Endothelial cell of umbilical vein (primary cell): ENCODE measurements at regions not wholly inside any gene's neighbourhood (a gene's known extent, or its start where the extent isn't known, plus 50 kb on each side); places are given as distances from the start of the nearest gene placed in this dataset.

Source experiments
- BruUV-seq: library from RNA; stranded (reverse); fragments of 400-500 nt; replicated peaks from 2 replicates; lab custom pipeline; 2021; lab: Mats Ljungman, UMichigan
- CTCF ChIA-PET: fragments of 300-600, 350-600 bp; sonication (Branson Sonifier 250); formaldehyde crosslinking; loops from one replicate; lab custom pipeline; 2021; ENCODE audit warnings: antibody characterized with exemption, inconsistent platforms; lab: Charles Lee
- POLR2A ChIA-PET: fragments of 300-600, 350-600 bp; sonication (Branson Sonifier 250); formaldehyde crosslinking; loops from one replicate; lab custom pipeline; 2021; ENCODE audit warnings: antibody characterized with exemption, inconsistent platforms; lab: Charles Lee
- DNase-seq: peaks from one replicate; pipeline ENCODE4 v3.0.0-alpha.2; 2011; ENCODE audit warnings: low read depth, low spot score
- FAIRE-seq: peaks from 2 replicates; lab custom pipeline; 2011; peaks lifted over from hg19 to GRCh38; lab: Jason Lieb, UNC
- H2AFZ ChIP-seq: 2 replicates; pipeline ENCODE4 v1.6.0; 2012; ENCODE audit warnings: low read depth, low read length, control low read depth, inconsistent platforms
- H3K27ac ChIP-seq: 2 replicates; pipeline ENCODE4 v1.5.1; 2011; ENCODE audit warnings: low read depth, mild to moderate bottlenecking, control low read depth, low read length, moderate library complexity; ENCODE audit not compliant: insufficient read depth
- H3K27me3 ChIP-seq, 2 experiments: 2 replicates each; pipeline versions ENCODE4 v1.6.0 to v1.6.1; 2011; ENCODE audit warnings: low read length in 2 of 2, mixed read lengths in 1 of 2; ENCODE audit not compliant: control insufficient read depth in 2 of 2, insufficient read depth in 2 of 2
- H3K36me3 ChIP-seq, 2 experiments: 2 replicates in 1 of 2; 3 replicates in 1 of 2; pipeline ENCODE4 v1.5.1; 2011; ENCODE audit warnings: low read length in 2 of 2, mild to moderate bottlenecking in 1 of 2, moderate library complexity in 1 of 2; ENCODE audit not compliant: control insufficient read depth in 2 of 2, insufficient read depth in 2 of 2; ENCODE audit errors: extremely low read depth in 1 of 2
- H3K4me1 ChIP-seq: 3 replicates; pipeline ENCODE4 v1.5.1; 2011; ENCODE audit warnings: mild to moderate bottlenecking, low read length; ENCODE audit not compliant: control insufficient read depth, insufficient read depth; ENCODE audit errors: extremely low read depth
- H3K4me2 ChIP-seq: 2 replicates; pipeline ENCODE4 v1.6.1; 2011; ENCODE audit warnings: low read length, control low read depth, mixed read lengths; ENCODE audit not compliant: insufficient read depth
- H3K4me3 ChIP-seq, 3 experiments: fragments of 200-600 bp in 1 of 3; sonication (generic), shearing (Covaris generic) in 1 of 3; replicated peaks in 1 of 3; 2 replicates each; pipeline ENCODE4 v1.5.1; 2011 to 2016; ENCODE audit warnings: control low read depth in 3 of 3, low read length in 3 of 3, mild to moderate bottlenecking in 2 of 3, inconsistent platforms in 1 of 3, low read depth in 1 of 3, moderate library complexity in 1 of 3; ENCODE audit not compliant: insufficient read depth in 1 of 3
- H3K79me2 ChIP-seq: 2 replicates; pipeline ENCODE4 v1.6.0; 2012; ENCODE audit warnings: low read length, inconsistent platforms; ENCODE audit not compliant: control insufficient read depth, insufficient read depth
- H3K9ac ChIP-seq: replicated peaks from 2 replicates; pipeline ENCODE3; 2011; ENCODE audit warnings: low read length, control low read depth; ENCODE audit not compliant: insufficient read depth; ENCODE audit errors: extremely low read depth
- H3K9me1 ChIP-seq: replicated peaks from 3 replicates; pipeline ENCODE4 v1.6.0; 2011; ENCODE audit warnings: mild to moderate bottlenecking, low read length; ENCODE audit not compliant: control insufficient read depth, insufficient read depth; ENCODE audit errors: extremely low read depth
- H3K9me3 ChIP-seq: replicated peaks from 2 replicates; pipeline ENCODE4 v1.5.1; 2012; ENCODE audit warnings: low read length, inconsistent platforms; ENCODE audit not compliant: control insufficient read depth, insufficient read depth
- H4K20me1 ChIP-seq: replicated peaks from 2 replicates; pipeline ENCODE3; 2011; ENCODE audit warnings: mild to moderate bottlenecking, low read length; ENCODE audit not compliant: control insufficient read depth, insufficient read depth; ENCODE audit errors: extremely low read depth
- CTCF ChIP-seq, 2 donors: IDR thresholded peaks; 1 replicate in 1 of 2; 2 replicates in 1 of 2; pipeline ENCODE4 v1.5.1; 2011; ENCODE audit warnings: low read length in 2 of 2, mild to moderate bottlenecking in 2 of 2, moderate library complexity in 2 of 2, control low read depth in 1 of 2, inconsistent platforms in 1 of 2, low read depth in 1 of 2; ENCODE audit not compliant: insufficient read depth in 1 of 2; ENCODE audit errors: extremely low read depth in 1 of 2
- EZH2 ChIP-seq: IDR thresholded peaks from 2 replicates; pipeline ENCODE4 v1.6.1; 2012; ENCODE audit warnings: borderline replicate concordance, low read depth, mild to moderate bottlenecking, moderate library complexity, low read length, inconsistent platforms; ENCODE audit not compliant: severe bottlenecking
- FOS ChIP-seq: IDR thresholded peaks from 2 replicates; pipeline ENCODE4 v1.6.1; 2011; ENCODE audit warnings: mild to moderate bottlenecking, low read length, moderate library complexity, borderline replicate concordance; ENCODE audit not compliant: insufficient read depth
- GATA2 ChIP-seq: IDR thresholded peaks from 2 replicates; pipeline ENCODE4 v1.7.0; 2011; ENCODE audit warnings: low read depth, mild to moderate bottlenecking, moderate library complexity, mixed read lengths, low read length; ENCODE audit not compliant: insufficient read length, insufficient read depth
- JUN ChIP-seq: IDR thresholded peaks from 2 replicates; pipeline ENCODE4 v1.6.1; 2011; ENCODE audit warnings: borderline replicate concordance, low read depth; ENCODE audit not compliant: insufficient read length, insufficient read depth
- MAX ChIP-seq: IDR thresholded peaks from 2 replicates; pipeline ENCODE4 v1.6.1; 2011; ENCODE audit not compliant: insufficient read depth, insufficient read length
- MYC ChIP-seq: IDR thresholded peaks from one replicate; pipeline ENCODE4 v1.6.1; 2011; ENCODE audit warnings: mild to moderate bottlenecking, low read depth, low read length
- POLR2A ChIP-seq: IDR thresholded peaks from 2 replicates; pipeline ENCODE4 v1.6.1; 2012; ENCODE audit warnings: low read depth, mild to moderate bottlenecking, control low read depth, low read length
- POLR2AphosphoS5 ChIP-seq: IDR thresholded peaks from 2 replicates; pipeline ENCODE4 v1.6.1; 2012; ENCODE audit warnings: low read depth, mild to moderate bottlenecking, control low read depth, low read length, moderate library complexity; ENCODE audit not compliant: insufficient read depth
- dilution Hi-C: fragments of 300-500 bp; cut with MboI; formaldehyde crosslinking; loops from one replicate; pipeline ENCODE4 v1.15.0; 2019; ENCODE audit warnings: low sequenced_read_pairs; ENCODE audit not compliant: extremely low pct_ligation_motif_present
- intact Hi-C: fragments of 100-400 bp; cut with micrococcal nuclease; formaldehyde crosslinking; loops from one replicate; pipeline ENCODE4 v1.10.0; 2022

GRCh38 chrY:7962350-7962749 is 1050.8 kb upstream of the AMELY start:
- dilution Hi-C loops (no loop called here), intact Hi-C loops (no loop called here)
- Histone ChIP-seq H3K4me1 (no peaks in the 10 kb centered on the region), H3K79me2 (no peaks in the 10 kb centered on the region), H3K9me1 (no peaks in the 10 kb centered on the region), H3K9me3 (no peaks in the 10 kb centered on the region), H4K20me1 (no peaks in the 10 kb centered on the region), H3K27me3 (no peaks in the 10 kb centered on the region), H3K4me2 (no peak overlapping the region), H3K36me3 (no peaks in the 10 kb centered on the region), H3K9ac (no peak overlapping the region), H3K27ac (no peak overlapping the region), H3K4me3 (no peak overlapping the region), H2AFZ (no peak overlapping the region)
- TF ChIP-seq POLR2AphosphoS5 (no peak), MAX (no peak), JUN (no peak), CTCF (IDR thresholded peaks at IDR 0.05; ENCODE audit: extremely low read depth in 1 of 2, insufficient read depth in 1 of 2, low read depth in 1 of 2, low read length in 2 of 2) (no peak), POLR2A (no peak), MYC (no peak), FOS (no peak), EZH2 (no peak), GATA2 (no peak)
- ChIA-PET POLR2A (no interaction called here), CTCF (no interaction called here)
- DNase-seq (no peak), FAIRE-seq (no peak)
- no TSS peak for BruUV-seq
